ENCODE measurements at regions not wholly inside any gene's neighbourhood (a gene's known extent, or its start where the extent isn't known, plus 50 kb on each side); places are given as distances from the start of the nearest gene placed in this dataset.

DNA sequence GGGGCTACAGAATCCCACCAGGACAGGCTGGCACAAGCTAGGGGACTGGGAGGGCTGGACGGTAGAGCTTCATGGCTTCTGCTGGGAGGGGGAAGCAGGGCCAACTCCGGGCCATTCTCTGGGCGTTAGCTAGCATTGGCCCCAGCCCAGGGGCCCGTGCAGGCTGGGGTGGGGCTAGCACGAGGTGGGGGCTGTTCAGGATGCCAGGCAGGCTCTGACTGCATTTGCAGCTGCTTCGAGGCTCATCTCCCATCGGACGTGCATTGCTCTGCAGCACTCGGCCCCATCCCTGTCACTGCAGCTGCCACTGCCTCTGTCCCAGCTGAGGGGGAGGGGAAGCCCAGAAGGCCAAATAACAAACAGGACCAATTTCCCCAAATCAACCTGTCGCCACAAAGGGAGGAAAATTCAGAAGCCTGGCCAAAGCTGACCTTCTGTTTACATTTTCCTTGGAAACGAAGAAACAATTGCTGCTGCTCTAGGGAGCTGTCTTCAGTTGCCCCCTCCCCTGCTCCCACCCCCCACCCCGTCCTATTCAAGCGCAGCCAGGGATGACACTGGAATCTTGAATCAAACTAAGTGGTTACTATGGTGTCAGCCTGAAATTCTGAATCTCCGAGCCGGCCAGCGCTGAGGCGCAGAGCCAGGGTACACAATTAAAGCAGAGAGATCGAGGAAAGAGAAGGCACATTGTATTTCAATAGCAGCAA lies 138.8 kb upstream of the PRR20G start:
- TF ChIP-seq, protein P1, sequence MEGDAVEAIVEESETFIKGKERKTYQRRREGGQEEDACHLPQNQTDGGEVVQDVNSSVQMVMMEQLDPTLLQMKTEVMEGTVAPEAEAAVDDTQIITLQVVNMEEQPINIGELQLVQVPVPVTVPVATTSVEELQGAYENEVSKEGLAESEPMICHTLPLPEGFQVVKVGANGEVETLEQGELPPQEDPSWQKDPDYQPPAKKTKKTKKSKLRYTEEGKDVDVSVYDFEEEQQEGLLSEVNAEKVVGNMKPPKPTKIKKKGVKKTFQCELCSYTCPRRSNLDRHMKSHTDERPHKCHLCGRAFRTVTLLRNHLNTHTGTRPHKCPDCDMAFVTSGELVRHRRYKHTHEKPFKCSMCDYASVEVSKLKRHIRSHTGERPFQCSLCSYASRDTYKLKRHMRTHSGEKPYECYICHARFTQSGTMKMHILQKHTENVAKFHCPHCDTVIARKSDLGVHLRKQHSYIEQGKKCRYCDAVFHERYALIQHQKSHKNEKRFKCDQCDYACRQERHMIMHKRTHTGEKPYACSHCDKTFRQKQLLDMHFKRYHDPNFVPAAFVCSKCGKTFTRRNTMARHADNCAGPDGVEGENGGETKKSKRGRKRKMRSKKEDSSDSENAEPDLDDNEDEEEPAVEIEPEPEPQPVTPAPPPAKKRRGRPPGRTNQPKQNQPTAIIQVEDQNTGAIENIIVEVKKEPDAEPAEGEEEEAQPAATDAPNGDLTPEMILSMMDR (IDR thresholded peaks at IDR 0.05), result no peak
- TF ChIP-seq POLR2A (IDR thresholded peaks at IDR 0.05), result no peak
